ENCODE measurements at regions not wholly inside any gene's neighbourhood (a gene's known extent, or its start where the extent isn't known, plus 50 kb on each side); places are given as distances from the start of the nearest gene placed in this dataset.

DNA sequence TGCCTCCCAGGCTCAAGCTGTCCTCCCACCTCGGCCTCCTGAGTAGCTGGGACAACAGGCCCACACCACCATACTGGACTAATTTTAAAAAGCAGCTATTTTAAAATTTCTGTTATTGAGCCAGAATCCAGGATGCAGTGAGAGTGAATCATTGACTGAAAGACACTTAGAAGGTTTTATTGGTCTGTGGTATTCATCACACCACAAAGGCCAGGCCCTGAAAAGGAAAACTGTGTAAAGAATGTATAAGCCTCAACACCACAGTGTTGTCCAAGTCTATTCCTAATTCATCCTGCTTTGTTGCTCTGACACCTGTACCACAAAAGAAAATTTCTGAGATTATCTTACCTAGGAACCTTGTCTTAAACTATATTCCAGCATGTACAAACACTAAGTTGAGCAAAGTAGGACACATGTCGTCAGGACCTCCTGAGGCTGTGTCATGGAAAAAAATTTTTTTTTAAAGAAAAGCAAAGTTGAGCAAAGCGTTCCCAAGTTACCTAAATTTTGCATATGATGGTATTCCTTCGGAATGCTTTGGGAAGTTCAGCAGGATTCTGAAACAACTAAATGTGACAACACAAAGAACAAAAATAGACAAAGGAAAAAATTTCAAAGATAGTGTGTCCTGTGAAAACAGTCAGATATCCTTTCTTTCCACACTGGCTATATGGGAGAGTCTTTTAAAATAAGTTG is 129.6 kb upstream of the MKLN1 start:
- TF ChIP-seq, protein P1, sequence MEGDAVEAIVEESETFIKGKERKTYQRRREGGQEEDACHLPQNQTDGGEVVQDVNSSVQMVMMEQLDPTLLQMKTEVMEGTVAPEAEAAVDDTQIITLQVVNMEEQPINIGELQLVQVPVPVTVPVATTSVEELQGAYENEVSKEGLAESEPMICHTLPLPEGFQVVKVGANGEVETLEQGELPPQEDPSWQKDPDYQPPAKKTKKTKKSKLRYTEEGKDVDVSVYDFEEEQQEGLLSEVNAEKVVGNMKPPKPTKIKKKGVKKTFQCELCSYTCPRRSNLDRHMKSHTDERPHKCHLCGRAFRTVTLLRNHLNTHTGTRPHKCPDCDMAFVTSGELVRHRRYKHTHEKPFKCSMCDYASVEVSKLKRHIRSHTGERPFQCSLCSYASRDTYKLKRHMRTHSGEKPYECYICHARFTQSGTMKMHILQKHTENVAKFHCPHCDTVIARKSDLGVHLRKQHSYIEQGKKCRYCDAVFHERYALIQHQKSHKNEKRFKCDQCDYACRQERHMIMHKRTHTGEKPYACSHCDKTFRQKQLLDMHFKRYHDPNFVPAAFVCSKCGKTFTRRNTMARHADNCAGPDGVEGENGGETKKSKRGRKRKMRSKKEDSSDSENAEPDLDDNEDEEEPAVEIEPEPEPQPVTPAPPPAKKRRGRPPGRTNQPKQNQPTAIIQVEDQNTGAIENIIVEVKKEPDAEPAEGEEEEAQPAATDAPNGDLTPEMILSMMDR (conservative IDR thresholded peaks at IDR 0.05; ENCODE audit: low read depth, low read length), result no peak
- TF ChIP-seq EZH2 (IDR thresholded peaks at IDR 0.05; ENCODE audit: borderline replicate concordance, low read depth, low read length, poor library complexity, severe bottlenecking), result no peak

All from A673 (cell line).